PC-9 (cell line): ENCODE measurements at regions not wholly inside any gene's neighbourhood (a gene's known extent, or its start where the extent isn't known, plus 50 kb on each side); places are given as distances from the start of the nearest gene placed in this dataset.

ENCODE experiments used
- BruUV-seq: library from RNA; stranded (reverse); fragments of 400-500 nt; replicated peaks from 2 replicates; lab custom pipeline; 2021; lab: Mats Ljungman, UMichigan
- CTCF ChIA-PET: fragments of 300-600 bp; sonication (Branson Sonifier 250); formaldehyde crosslinking; loops from one replicate; lab custom pipeline; 2022; ENCODE audit warnings: antibody characterized with exemption; lab: Charles Lee
- POLR2A ChIA-PET: fragments of 300-600 bp; sonication (Branson Sonifier 250); formaldehyde crosslinking; loops from one replicate; lab custom pipeline; 2022; ENCODE audit warnings: antibody characterized with exemption; ENCODE audit not compliant: unreplicated experiment; lab: Charles Lee
- DNase-seq, 2 experiments: peaks; one replicate each; pipeline versions ENCODE4 v3.0.0 to v3.0.0-alpha.2; 2015 to 2022; ENCODE audit warnings: mixed read lengths in 1 of 2
- H2AFZ ChIP-seq: fragments of 200-600 bp; sonication (generic); 2 replicates; pipeline ENCODE4 v1.8.1; 2017; ENCODE audit warnings: antibody characterized with exemption
- H3F3A ChIP-seq: fragments of 200-600 bp; sonication (generic); 2 replicates; pipeline ENCODE4 v1.8.1; 2017; ENCODE audit warnings: antibody characterized with exemption, mild to moderate bottlenecking, low read depth; ENCODE audit not compliant: insufficient read depth
- H3K27ac ChIP-seq: fragments of 200-600 bp; sonication (generic); 2 replicates; pipeline ENCODE4 v1.6.1; 2016; ENCODE audit warnings: mixed run types
- H3K27me3 ChIP-seq: fragments of 200-600 bp; sonication (generic); 2 replicates; pipeline ENCODE4 v1.6.1; 2016; ENCODE audit warnings: low read depth, mixed run types; ENCODE audit not compliant: insufficient read depth
- H3K36me3 ChIP-seq: fragments of 200-600 bp; sonication (generic); 2 replicates; pipeline ENCODE4 v1.6.1; 2016; ENCODE audit warnings: low read depth, mixed run types
- H3K4me1 ChIP-seq: fragments of 200-600 bp; sonication (generic); replicated peaks from 2 replicates; pipeline ENCODE4 v1.6.1; 2016; ENCODE audit warnings: mixed run types; ENCODE audit not compliant: insufficient read depth
- H3K4me2 ChIP-seq: fragments of 200-600 bp; sonication (generic); 2 replicates; pipeline ENCODE4 v1.6.1; 2017; ENCODE audit warnings: mixed run types
- H3K4me3 ChIP-seq: fragments of 200-600 bp; sonication (generic); 2 replicates; pipeline ENCODE4 v1.6.1; 2016; ENCODE audit warnings: mixed run types
- H3K79me2 ChIP-seq: fragments of 200-600 bp; sonication (generic); 2 replicates; pipeline ENCODE4 v1.6.1; 2017; ENCODE audit warnings: low read depth, mixed run types
- H3K9me2 ChIP-seq: fragments of 200-600 bp; sonication (generic); 2 replicates; pipeline ENCODE4 v1.8.1; 2017; ENCODE audit warnings: mild to moderate bottlenecking; ENCODE audit not compliant: insufficient read depth
- H3K9me3 ChIP-seq: fragments of 200-600 bp; sonication (generic); 2 replicates; pipeline ENCODE4 v1.8.1; 2016; ENCODE audit warnings: low read depth; ENCODE audit not compliant: insufficient read depth
- H4K20me1 ChIP-seq: fragments of 200-600 bp; sonication (generic); 2 replicates; pipeline ENCODE4 v1.8.1; 2017; ENCODE audit not compliant: insufficient read depth
- CTCF ChIP-seq: fragments of 200-600 bp; sonication (generic); conservative IDR thresholded peaks from 2 replicates; pipeline ENCODE4 v1.6.1; 2017; ENCODE audit warnings: mixed run types, antibody characterized with exemption, mild to moderate bottlenecking, moderate library complexity
- EZH2 ChIP-seq: fragments of 200-600 bp; sonication (generic); IDR thresholded peaks from 2 replicates; pipeline ENCODE4 v1.8.0; 2017; ENCODE audit warnings: antibody characterized with exemption, low read depth
- intact Hi-C: fragments of 100-400 bp; cut with micrococcal nuclease; formaldehyde crosslinking; loops from one replicate; pipeline ENCODE4 v1.10.0; 2022; ENCODE audit not compliant: unreplicated experiment

GRCh38 chr13:97802213-97802612, 151.3 kb upstream of the IPO5 start:
- no peaks in the 10 kb centered on the region for H3K27me3 ChIP-seq
- POLR2A ChIA-PET = no interaction called here
- 0 out of 2 replicates have a peak, but pooled peaks cover 6% of the 10 kb centered on the region for H3K4me1 ChIP-seq
- H3K4me2 ChIP-seq = no peak overlapping the region
- H3F3A ChIP-seq = no peaks in the 10 kb centered on the region; the same call in 1 of the 2 replicates
- no peak for DNase-seq
- no peaks in the 10 kb centered on the region for H4K20me1 ChIP-seq
- H3K79me2 ChIP-seq = no peaks in the 10 kb centered on the region
- H2AFZ ChIP-seq = no peak overlapping the region
- H3K4me3 ChIP-seq = no peak overlapping the region
- CTCF ChIA-PET = no interaction called here
- intact Hi-C loops = loop anchor here (10.0 kb wide), 1 partner anchor 237 kb away; no protein-coding TSS in a partner anchor
- no peaks in the 10 kb centered on the region for H3K36me3 ChIP-seq
- H3K27ac ChIP-seq = no peak overlapping the region
- no peaks in the 10 kb centered on the region for H3K9me2 ChIP-seq
- no TSS peak for BruUV-seq
- H3K9me3 ChIP-seq = no peaks in the 10 kb centered on the region
- TF ChIP-seq CTCF = no peak
- no peak for TF ChIP-seq EZH2

GRCh38 chr13:97809576-97809975, 143.9 kb upstream of the IPO5 start:
- Histone ChIP-seq H3K36me3 (no peaks in the 10 kb centered on the region), H2AFZ (no peak overlapping the region), H3K27me3 (no peaks in the 10 kb centered on the region), H3K4me2 (no peak overlapping the region), H3K9me3 (no peaks in the 10 kb centered on the region), H3K4me1 (no peaks in the 10 kb centered on the region), H3F3A (no peaks in the 10 kb centered on the region), H3K9me2 (no peaks in the 10 kb centered on the region), H3K79me2 (no peaks in the 10 kb centered on the region), H3K27ac (no peak overlapping the region), H4K20me1 (no peaks in the 10 kb centered on the region), H3K4me3 (no peak overlapping the region)
- TF ChIP-seq EZH2 = no peak
- POLR2A ChIA-PET = no interaction called here
- no TSS peak for BruUV-seq
- DNase-seq = no peak
- CTCF ChIA-PET = interaction anchor here (0.6 kb wide), 1 partner anchor 239 kb away, joined by 4 read pairs; no protein-coding TSS in a partner anchor
- intact Hi-C loops = loop anchor here (10.0 kb wide), 1 partner anchor 245 kb away; no protein-coding TSS in a partner anchor

- no TSS peak for BruUV-seq
- Histone ChIP-seq H3K9me3 (no peaks in the 10 kb centered on the region), H3K4me3 (no peak overlapping the region), H3K27ac (no peak overlapping the region), H3F3A (no peaks in the 10 kb centered on the region), H3K4me1 (no peaks in the 10 kb centered on the region), H3K79me2 (no peaks in the 10 kb centered on the region), H3K4me2 (no peak overlapping the region), H3K27me3 (no peaks in the 10 kb centered on the region), H4K20me1 (no peaks in the 10 kb centered on the region), H2AFZ (no peak overlapping the region), H3K36me3 (no peaks in the 10 kb centered on the region), H3K9me2 (no peaks in the 10 kb centered on the region)
- no peak for DNase-seq
- TF ChIP-seq EZH2 (no peak), CTCF (peak; percentile 72)
- POLR2A ChIA-PET = no interaction called here
- intact Hi-C loops = no loop called here
- CTCF ChIA-PET = interaction anchor here (0.6 kb wide), 1 partner anchor 239 kb away, joined by 4 read pairs; no protein-coding TSS in a partner anchor
Measured at GRCh38 chr13:97810152-97810551, 143.3 kb upstream of the IPO5 start.

- H3K4me2 ChIP-seq = no peak overlapping the region
- H3K79me2 ChIP-seq = no peaks in the 10 kb centered on the region
- BruUV-seq = no TSS peak
- peaks cover 12% of the 10 kb centered on the region; the same call in 1 of the 2 replicates for H3K27me3 ChIP-seq
- DNase-seq = no peak
- no peaks in the 10 kb centered on the region for H3K9me2 ChIP-seq
- H3K9me3 ChIP-seq = no peaks in the 10 kb centered on the region
- no peaks in the 10 kb centered on the region for H4K20me1 ChIP-seq
- H3K4me3 ChIP-seq = no peak overlapping the region
- H3K27ac ChIP-seq = no peak overlapping the region
- POLR2A ChIA-PET = no interaction called here
- CTCF ChIA-PET = no interaction called here
- no peak overlapping the region for H2AFZ ChIP-seq
- intact Hi-C loops = no loop called here
- no peaks in the 10 kb centered on the region for H3K36me3 ChIP-seq
- TF ChIP-seq CTCF = no peak
- TF ChIP-seq EZH2 = no peak
- H3F3A ChIP-seq = no peaks in the 10 kb centered on the region
- no peaks in the 10 kb centered on the region for H3K4me1 ChIP-seq
Measured at GRCh38 chr13:97822377-97822776, 131.1 kb upstream of the IPO5 start.
